HepG2 (cell line): ENCODE measurements at regions not wholly inside any gene's neighbourhood (a gene's known extent, or its start where the extent isn't known, plus 50 kb on each side); places are given as distances from the start of the nearest gene placed in this dataset.

Experiments used
- ATAC-seq: fragments of 200-7000 bp; cut with Tn5 transposase; 3 replicates; pipeline ENCODE4 v1.9.1; 2020; ENCODE audit warnings: mild to moderate bottlenecking, moderate library complexity
- BruUV-seq: library from RNA; stranded (reverse); fragments of 400-500 nt; replicated peaks from 2 replicates; lab custom pipeline; 2021; lab: Mats Ljungman, UMichigan
- CTCF ChIA-PET: fragments of 300-600 bp; formaldehyde crosslinking; extraction: SDS; loops from one replicate; lab custom pipeline; 2021; ENCODE audit warnings: low total read pairs, inconsistent platforms, low intra/inter-chr PET ratio; lab: Yijun Ruan, JAX
- POLR2A ChIA-PET: fragments of 350-600 bp; sonication (Branson Sonifier 250); formaldehyde crosslinking; loops from one replicate; lab custom pipeline; 2020; ENCODE audit warnings: antibody characterized with exemption, inconsistent platforms; lab: Yijun Ruan, JAX
- DNase-seq: peaks from one replicate; pipeline ENCODE4 v3.0.0-alpha.2; 2015; ENCODE audit warnings: low spot score
- FAIRE-seq: peaks from 3 replicates; lab custom pipeline; 2011; peaks lifted over from hg19 to GRCh38; lab: Jason Lieb, UNC
- H2AFZ ChIP-seq: one replicate; pipeline ENCODE4 v1.6.1; 2011; ENCODE audit warnings: low read length, inconsistent platforms
- H3K27ac ChIP-seq: fragments of 300-600 bp; 3 replicates; pipeline ENCODE4 v1.8.0; 2011; ENCODE audit warnings: mixed run types, mild to moderate bottlenecking, mixed read lengths, low read length, inconsistent platforms; ENCODE audit not compliant: insufficient read depth; ENCODE audit errors: extremely low read length
- H3K27me3 ChIP-seq, 2 experiments: fragments of 200-600 bp in 1 of 2; 2 replicates in 1 of 2; 3 replicates in 1 of 2; pipeline versions ENCODE4 v1.6.0 to v1.8.0; 2011; ENCODE audit warnings: low read length in 2 of 2, mild to moderate bottlenecking in 2 of 2, moderate library complexity in 2 of 2, inconsistent platforms in 1 of 2; ENCODE audit not compliant: insufficient read depth in 2 of 2, control insufficient read depth in 1 of 2
- H3K36me3 ChIP-seq, 2 experiments: fragments of 200-600 bp in 1 of 2; replicated peaks in 1 of 2; 2 replicates in 1 of 2; 3 replicates in 1 of 2; pipeline versions ENCODE4 v1.5.1 to v1.8.0; 2011; ENCODE audit warnings: low read length in 2 of 2, inconsistent platforms in 1 of 2; ENCODE audit not compliant: insufficient read depth in 2 of 2, control insufficient read depth in 1 of 2
- H3K4me1 ChIP-seq: 2 replicates; pipeline ENCODE4 v1.5.1; 2012; ENCODE audit warnings: low read length, inconsistent platforms; ENCODE audit not compliant: insufficient read depth
- H3K4me2 ChIP-seq: 2 replicates; pipeline ENCODE4 v1.6.0; 2011; ENCODE audit warnings: low read depth, low read length, inconsistent platforms
- H3K4me3 ChIP-seq, 3 experiments: fragments of 200-600 bp in 1 of 3; sonication (generic), shearing (Covaris generic) in 1 of 3; replicated peaks in 1 of 3; 2 replicates each; pipeline ENCODE4 v1.5.1; 2011 to 2016; ENCODE audit warnings: low read length in 3 of 3, inconsistent platforms in 2 of 3, low read depth in 2 of 3, mild to moderate bottlenecking in 2 of 3, control low read depth in 1 of 3, mixed read lengths in 1 of 3; ENCODE audit not compliant: insufficient read depth in 1 of 3
- H3K79me2 ChIP-seq: one replicate; pipeline ENCODE4 v1.6.1; 2011; ENCODE audit warnings: low read length, inconsistent platforms; ENCODE audit not compliant: insufficient read depth
- H3K9ac ChIP-seq: 2 replicates; pipeline ENCODE4 v1.6.0; 2011; ENCODE audit warnings: mild to moderate bottlenecking, low read depth, low read length, inconsistent platforms; ENCODE audit not compliant: insufficient read depth
- H3K9me3 ChIP-seq: 2 replicates; pipeline ENCODE4 v1.5.1; 2012; ENCODE audit warnings: mild to moderate bottlenecking, low read length
- H4K20me1 ChIP-seq: 2 replicates; pipeline ENCODE4 v1.6.0; 2011; ENCODE audit warnings: inconsistent platforms, mild to moderate bottlenecking, low read length, moderate library complexity; ENCODE audit not compliant: insufficient read depth
- NCOA5 ChIP-seq: sonication (generic); formaldehyde crosslinking; IDR thresholded peaks from 2 replicates; pipeline ENCODE4 v1.4.0; 2020; ENCODE audit warnings: missing genetic modification reagents
- PRMT3 ChIP-seq: sonication (generic); formaldehyde crosslinking; IDR thresholded peaks from 2 replicates; pipeline ENCODE4 v1.8.1; 2022; ENCODE audit warnings: low read depth, mild to moderate bottlenecking, moderate library complexity, missing genetic modification reagents, borderline replicate concordance
- PRPF4 ChIP-seq: fragments of 200-400 bp; formaldehyde crosslinking; IDR thresholded peaks from 2 replicates; pipeline ENCODE4 v1.6.1; 2016; ENCODE audit warnings: low read length, low read depth; ENCODE audit not compliant: poor library complexity, severe bottlenecking
- REXO4 ChIP-seq: sonication (generic); formaldehyde crosslinking; IDR thresholded peaks from 2 replicates; pipeline ENCODE4 v1.8.0; 2022; ENCODE audit warnings: missing genetic modification reagents, mild to moderate bottlenecking, borderline replicate concordance
- SP4 ChIP-seq: sonication (generic); formaldehyde crosslinking; IDR thresholded peaks from 2 replicates; pipeline ENCODE4 v1.8.1; 2023; ENCODE audit warnings: mild to moderate bottlenecking, missing genetic modification reagents
- YEATS2 ChIP-seq: sonication (generic); formaldehyde crosslinking; IDR thresholded peaks from 2 replicates; pipeline ENCODE4 v1.4.0; 2020; ENCODE audit warnings: missing genetic modification reagents, borderline replicate concordance
- ZNF431 ChIP-seq: sonication (generic); formaldehyde crosslinking; IDR thresholded peaks from 2 replicates; pipeline ENCODE4 v1.9.0; 2022; ENCODE audit warnings: missing genetic modification reagents, low read depth, mild to moderate bottlenecking, borderline replicate concordance
- WGBS: methylation state at CpG from one replicate; pipeline ENCODE4 v1.1.6; 2017; ENCODE audit warnings: low lambda C conversion rate; 5-methylcytosine and 5-hydroxymethylcytosine counted together
- in situ Hi-C: cut with HindIII; loops from 2 replicates; pipeline ENCODE4 v1.10.0; 2017; ENCODE audit warnings: low pct_unique_long_range_greater_than_20kb; ENCODE audit not compliant: extremely low pct_ligation_motif_present
- intact Hi-C: fragments of 100-400 bp; cut with micrococcal nuclease; formaldehyde crosslinking; loops from one replicate; pipeline ENCODE4 v1.10.0; 2022; ENCODE audit not compliant: unreplicated experiment
- TF ChIP-seq, protein P1 (sequence below): IDR thresholded peaks from 2 replicates; pipeline ENCODE4 v1.6.1; 2016; ENCODE audit warnings: low read depth
- TF ChIP-seq, protein P2 (sequence below): sonication (generic); formaldehyde crosslinking; IDR thresholded peaks from 2 replicates; pipeline ENCODE4 v1.9.0; 2022; ENCODE audit warnings: low read depth, missing genetic modification reagents
- TF ChIP-seq, protein P3 (sequence below): sonication (generic); formaldehyde crosslinking; IDR thresholded peaks from 2 replicates; pipeline ENCODE4 v1.4.0; 2020; ENCODE audit warnings: missing genetic modification reagents

DNA sequence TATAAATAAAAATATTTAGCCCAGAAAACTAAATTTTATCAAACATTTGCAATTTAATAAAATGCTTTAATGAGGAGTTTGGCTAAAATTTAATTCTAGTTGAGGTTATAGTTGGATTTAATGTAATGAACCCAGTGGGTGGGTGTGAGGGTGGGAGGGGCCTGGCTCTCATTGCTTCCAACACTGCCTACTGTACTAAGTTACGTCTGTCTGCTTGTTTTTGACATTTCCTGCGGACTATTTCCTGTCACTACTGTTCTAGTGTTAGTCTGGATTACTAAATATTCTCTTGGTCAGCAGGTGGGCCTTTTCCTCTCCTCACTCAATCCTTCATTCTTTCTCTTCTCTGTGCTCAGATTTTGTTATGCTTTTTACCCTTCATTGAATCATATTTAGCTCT, 82.5 kb upstream of the MAP3K7 start:
- DNase-seq, result no peak
- ChIA-PET CTCF (no interaction called here), POLR2A (no interaction called here)
- Histone ChIP-seq H3K27ac (no peak overlapping the region), H3K4me2 (no peak overlapping the region), H3K36me3 (no peaks in the 10 kb centered on the region), H3K27me3 (no peaks in the 10 kb centered on the region), H4K20me1 (no peaks in the 10 kb centered on the region), H2AFZ (no peak overlapping the region), H3K4me1 (no peaks in the 10 kb centered on the region), H3K4me3 (no peak overlapping the region), H3K79me2 (no peaks in the 10 kb centered on the region), H3K9ac (no peak overlapping the region), H3K9me3 (no peaks in the 10 kb centered on the region)
- TF ChIP-seq ZNF431 (CRISPR knock-in tag) (no peak), REXO4 (CRISPR knock-in tag) (no peak), SP4 (CRISPR knock-in tag) (no peak), PRMT3 (no peak), PRPF4 (no peak), YEATS2 (no peak), NCOA5 (CRISPR knock-in tag) (no peak)
- TF ChIP-seq, protein P1, sequence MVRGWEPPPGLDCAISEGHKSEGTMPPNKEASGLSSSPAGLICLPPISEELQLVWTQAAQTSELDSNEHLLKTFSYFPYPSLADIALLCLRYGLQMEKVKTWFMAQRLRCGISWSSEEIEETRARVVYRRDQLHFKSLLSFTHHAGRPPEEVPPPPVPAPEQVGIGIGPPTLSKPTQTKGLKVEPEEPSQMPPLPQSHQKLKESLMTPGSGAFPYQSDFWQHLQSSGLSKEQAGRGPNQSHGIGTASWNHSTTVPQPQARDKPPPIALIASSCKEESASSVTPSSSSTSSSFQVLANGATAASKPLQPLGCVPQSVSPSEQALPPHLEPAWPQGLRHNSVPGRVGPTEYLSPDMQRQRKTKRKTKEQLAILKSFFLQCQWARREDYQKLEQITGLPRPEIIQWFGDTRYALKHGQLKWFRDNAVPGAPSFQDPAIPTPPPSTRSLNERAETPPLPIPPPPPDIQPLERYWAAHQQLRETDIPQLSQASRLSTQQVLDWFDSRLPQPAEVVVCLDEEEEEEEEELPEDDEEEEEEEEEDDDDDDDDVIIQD (CRISPR knock-in tag), result no peak
- TF ChIP-seq, protein P2, sequence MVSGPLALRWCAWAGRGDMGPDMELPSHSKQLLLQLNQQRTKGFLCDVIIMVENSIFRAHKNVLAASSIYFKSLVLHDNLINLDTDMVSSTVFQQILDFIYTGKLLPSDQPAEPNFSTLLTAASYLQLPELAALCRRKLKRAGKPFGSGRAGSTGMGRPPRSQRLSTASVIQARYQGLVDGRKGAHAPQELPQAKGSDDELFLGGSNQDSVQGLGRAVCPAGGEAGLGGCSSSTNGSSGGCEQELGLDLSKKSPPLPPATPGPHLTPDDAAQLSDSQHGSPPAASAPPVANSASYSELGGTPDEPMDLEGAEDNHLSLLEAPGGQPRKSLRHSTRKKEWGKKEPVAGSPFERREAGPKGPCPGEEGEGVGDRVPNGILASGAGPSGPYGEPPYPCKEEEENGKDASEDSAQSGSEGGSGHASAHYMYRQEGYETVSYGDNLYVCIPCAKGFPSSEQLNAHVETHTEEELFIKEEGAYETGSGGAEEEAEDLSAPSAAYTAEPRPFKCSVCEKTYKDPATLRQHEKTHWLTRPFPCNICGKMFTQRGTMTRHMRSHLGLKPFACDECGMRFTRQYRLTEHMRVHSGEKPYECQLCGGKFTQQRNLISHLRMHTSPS, result no peak
- TF ChIP-seq, protein P3, sequence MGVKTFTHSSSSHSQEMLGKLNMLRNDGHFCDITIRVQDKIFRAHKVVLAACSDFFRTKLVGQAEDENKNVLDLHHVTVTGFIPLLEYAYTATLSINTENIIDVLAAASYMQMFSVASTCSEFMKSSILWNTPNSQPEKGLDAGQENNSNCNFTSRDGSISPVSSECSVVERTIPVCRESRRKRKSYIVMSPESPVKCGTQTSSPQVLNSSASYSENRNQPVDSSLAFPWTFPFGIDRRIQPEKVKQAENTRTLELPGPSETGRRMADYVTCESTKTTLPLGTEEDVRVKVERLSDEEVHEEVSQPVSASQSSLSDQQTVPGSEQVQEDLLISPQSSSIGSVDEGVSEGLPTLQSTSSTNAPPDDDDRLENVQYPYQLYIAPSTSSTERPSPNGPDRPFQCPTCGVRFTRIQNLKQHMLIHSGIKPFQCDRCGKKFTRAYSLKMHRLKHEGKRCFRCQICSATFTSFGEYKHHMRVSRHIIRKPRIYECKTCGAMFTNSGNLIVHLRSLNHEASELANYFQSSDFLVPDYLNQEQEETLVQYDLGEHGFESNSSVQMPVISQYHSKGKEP (CRISPR knock-in tag), result no peak
- in situ Hi-C loops, result no loop called here
- intact Hi-C loops, result no loop called here
- FAIRE-seq, result no peak
- no TSS peak for BruUV-seq
- WGBS, result 13% methylated on average over 2 of the region's 2 CpGs
- no peak for ATAC-seq
